SH-SY5Y (cell line): ENCODE measurements at regions not wholly inside any gene's neighbourhood (a gene's known extent, or its start where the extent isn't known, plus 50 kb on each side); places are given as distances from the start of the nearest gene placed in this dataset.

Experiments used
- GATA2 ChIP-seq: IDR thresholded peaks from 2 replicates; pipeline ENCODE4 v1.6.1; 2011; ENCODE audit warnings: mild to moderate bottlenecking, low read depth, low read length
- GATA3 ChIP-seq: IDR thresholded peaks from 2 replicates; pipeline ENCODE4 v1.6.1; 2011; ENCODE audit warnings: low read depth, mild to moderate bottlenecking, low read length, moderate library complexity

GRCh38 chr5:143570989-143571388 lies 167.5 kb upstream of the NR3C1 start:
- TF ChIP-seq GATA3, result no peak
- no peak for TF ChIP-seq GATA2

DNA sequence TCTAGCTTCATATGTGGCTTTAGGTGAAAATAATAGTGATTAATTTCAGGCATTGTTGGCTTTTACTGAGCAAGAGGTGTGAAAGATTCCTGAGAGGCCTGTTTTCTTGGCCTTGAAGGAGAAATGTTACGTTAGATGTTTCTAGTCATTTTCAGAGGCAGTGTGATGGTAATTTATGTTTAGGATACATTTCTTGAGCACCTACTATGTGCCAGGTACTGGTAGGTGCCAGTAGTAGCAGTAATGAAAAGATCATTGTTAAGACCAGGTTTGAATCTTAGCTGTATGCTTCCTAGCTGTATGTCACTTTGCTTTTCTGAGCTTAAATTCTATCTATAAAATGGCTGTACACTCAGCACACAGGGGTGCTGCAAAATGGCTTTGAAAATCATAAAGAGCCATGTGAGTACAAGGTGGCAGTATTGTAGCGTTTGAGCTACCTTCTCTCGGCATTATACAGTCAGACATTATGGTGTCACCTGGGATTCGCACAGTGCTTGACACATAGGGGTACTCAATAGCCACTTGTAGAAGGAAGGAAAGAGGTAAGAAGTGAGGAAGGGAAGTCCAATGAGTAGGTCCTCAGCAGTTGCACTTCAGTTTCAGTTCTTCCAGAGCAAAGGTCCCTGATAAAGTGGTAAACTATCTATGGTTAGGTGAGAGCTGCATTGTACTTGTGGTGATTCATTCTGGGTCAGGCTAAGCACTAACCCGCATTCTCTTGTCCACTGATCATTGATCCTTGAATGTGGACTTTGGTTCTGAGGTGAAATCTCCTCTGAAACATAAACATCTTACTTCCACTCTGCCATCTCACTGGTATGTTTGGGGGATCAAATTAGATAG lies 166.5 kb upstream of the NR3C1 start:
- TF ChIP-seq GATA3, result no peak

DNA sequence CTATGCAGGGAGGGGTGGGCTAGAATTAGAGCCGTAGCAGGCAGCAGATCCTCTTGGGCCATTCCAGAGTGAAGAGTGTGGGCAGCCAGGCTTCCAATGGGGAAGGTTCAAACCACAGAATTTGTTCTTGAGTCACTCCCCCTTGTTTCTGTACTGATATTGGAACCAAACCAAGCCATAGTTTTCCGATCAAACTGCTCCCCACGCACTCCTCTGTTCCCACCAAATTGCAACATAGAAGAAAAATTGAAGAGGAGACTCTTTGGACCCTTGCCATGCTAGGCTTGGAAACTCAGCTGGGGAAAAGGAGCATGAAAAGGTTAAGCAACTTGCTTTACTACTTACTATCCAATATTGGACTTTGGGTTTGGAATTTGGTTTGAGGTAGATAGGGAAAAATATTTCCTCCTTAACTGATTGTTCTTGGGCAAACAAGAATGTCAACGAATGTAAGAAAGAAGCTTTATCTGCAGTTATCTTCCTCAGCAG lies 165.8 kb upstream of the NR3C1 start:
- TF ChIP-seq GATA2 (no peak), GATA3 (no peak)

DNA sequence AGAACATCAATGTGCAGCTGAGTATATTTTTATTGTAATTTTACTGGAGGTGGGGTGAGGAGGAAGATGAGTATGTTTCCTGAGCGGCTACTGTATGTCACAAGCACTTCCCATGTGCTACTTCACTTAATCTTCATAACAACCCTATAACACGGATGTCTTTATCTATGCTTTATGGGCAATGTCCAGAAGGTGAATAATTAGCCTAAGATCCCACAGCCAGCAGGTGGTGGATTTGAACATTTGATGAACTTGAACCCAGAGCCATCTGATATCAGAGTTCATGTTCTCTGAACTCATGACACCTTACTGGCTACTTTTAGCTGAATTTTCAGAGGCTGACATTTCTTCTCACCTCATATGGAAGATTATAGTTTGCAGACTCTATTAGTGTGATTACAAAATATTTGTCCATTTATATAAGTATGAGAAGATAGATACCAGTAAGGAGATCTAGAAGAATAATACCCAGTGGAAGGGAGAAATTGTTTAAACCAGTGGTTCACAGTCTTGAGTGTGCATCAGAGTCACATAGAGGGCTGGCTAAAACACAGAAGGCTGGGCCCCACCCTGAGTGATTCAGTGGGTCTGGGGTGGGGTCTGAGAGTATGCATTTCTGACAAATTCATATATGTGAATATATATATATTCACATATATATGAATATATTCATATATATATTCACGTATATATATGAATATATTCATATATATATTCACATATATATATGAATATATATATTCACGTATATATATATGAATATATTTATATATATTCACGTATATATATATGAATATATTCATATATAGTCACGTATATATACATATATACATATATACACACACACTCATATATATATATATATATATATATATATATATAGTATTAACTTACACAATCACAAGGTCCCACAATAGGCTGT lies 164.4 kb upstream of the NR3C1 start:
- TF ChIP-seq GATA2 (no peak), GATA3 (no peak)

DNA sequence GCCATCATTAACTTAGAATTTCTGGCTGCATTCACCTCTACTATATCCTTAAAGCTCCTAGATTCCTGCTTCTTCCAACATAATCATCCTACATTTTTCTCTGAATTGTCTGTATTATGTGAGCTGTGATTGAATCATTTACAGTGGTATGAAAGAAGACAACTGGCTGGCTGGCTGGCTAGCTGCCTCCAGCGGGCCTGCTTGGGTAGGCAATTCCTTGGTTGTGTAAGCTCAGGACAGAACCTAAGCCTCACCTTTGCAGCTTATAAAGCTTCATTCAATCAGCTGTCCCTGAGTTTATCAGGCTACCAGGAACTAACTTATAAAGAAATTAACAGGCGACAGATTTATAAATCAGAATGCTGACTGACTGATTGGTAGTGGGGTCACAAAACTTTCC lies 162.7 kb upstream of the NR3C1 start:
- TF ChIP-seq GATA3 (no peak), GATA2 (no peak)

- TF ChIP-seq GATA2, result no peak
- no peak for TF ChIP-seq GATA3
These were observed 160.9 kb upstream of the NR3C1 start for GRCh38 chr5:143564417-143564816.

DNA sequence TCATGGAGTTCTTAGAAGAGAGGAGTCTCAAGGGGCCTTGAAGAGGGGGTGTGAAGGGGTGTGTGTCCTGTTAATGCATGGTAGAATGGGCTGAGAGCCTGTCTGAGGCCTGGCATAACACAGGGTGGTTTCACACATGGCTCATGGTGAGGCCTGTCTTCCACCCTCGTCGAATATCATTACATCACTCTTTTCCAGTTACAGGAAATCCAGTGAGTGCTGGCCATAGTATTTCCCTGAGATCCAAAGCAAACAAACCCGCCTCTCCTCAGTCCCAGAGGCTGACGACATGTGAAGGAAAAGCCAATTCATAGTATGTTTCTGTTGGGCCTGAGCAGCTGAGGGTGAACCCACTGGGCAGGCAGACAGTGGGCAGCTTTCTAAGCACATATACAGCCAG lies 159.4 kb upstream of the NR3C1 start:
- TF ChIP-seq GATA2 (no peak), GATA3 (no peak)

DNA sequence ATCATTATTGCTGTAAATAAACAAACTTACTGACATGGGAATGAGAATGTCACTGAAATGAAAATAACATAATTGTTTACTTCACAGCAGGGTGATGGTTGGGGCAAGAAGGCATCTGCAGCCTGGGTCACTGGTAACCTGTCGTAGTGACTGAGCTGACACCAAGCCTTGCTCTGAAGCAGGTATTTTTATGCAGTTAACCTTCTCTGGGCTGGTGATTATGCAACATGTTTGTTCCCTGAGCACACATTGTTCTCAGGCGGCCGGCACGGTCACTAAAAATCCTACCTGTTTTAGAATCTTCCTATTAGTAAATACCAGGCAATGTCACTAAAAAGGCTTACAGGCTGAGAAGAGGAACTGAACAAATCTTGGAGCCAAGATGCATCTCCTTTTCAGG lies 157.7 kb upstream of the NR3C1 start:
- TF ChIP-seq GATA3, result no peak

DNA sequence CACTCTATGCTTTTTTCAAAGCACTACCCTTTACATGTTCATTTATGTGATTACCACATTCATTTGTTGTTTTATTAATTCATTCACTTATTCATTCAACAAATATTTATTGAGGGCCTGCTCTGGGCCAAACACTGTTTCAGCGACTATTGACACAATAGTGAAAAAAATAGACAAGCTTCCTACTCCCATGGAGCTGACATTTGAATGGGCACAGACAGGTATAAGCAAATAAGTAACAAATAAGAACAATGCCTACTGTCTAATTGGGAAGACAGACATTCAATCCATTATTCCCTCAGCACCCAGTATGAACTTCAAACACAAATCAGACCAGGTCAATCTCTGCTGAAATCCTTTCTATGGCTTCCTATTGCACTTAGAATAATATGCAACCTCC lies 156.9 kb upstream of the NR3C1 start:
- TF ChIP-seq GATA2, result no peak
- no peak for TF ChIP-seq GATA3

DNA sequence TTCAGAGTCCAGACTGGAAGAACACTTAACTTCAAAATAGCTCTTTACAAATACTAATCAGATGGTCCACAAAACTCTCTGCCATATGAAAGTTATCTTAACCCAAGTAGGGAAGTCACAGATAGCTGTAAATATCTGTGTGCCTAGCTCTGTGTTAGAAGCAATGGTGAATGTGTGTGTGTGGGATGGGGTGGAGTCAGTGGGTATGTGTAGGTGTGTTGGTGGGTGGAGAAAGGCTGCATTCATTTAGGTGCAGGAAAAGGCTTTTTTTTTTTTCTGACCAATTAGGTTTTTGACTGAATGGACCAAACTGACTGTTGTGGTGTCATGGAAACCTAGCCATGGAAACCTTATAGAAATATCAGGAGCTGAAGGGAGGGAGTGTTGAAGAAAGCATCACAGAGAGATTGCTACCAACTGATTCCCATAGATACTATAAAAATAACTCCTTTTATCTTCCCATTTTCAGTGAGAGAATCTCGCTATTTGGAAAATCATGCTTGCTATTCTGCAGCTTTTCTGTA lies 156.2 kb upstream of the NR3C1 start:
- TF ChIP-seq GATA3, result no peak
- no peak for TF ChIP-seq GATA2

- TF ChIP-seq GATA3 (no peak), GATA2 (no peak)
These were observed 154.6 kb upstream of the NR3C1 start for GRCh38 chr5:143558048-143558447.

DNA sequence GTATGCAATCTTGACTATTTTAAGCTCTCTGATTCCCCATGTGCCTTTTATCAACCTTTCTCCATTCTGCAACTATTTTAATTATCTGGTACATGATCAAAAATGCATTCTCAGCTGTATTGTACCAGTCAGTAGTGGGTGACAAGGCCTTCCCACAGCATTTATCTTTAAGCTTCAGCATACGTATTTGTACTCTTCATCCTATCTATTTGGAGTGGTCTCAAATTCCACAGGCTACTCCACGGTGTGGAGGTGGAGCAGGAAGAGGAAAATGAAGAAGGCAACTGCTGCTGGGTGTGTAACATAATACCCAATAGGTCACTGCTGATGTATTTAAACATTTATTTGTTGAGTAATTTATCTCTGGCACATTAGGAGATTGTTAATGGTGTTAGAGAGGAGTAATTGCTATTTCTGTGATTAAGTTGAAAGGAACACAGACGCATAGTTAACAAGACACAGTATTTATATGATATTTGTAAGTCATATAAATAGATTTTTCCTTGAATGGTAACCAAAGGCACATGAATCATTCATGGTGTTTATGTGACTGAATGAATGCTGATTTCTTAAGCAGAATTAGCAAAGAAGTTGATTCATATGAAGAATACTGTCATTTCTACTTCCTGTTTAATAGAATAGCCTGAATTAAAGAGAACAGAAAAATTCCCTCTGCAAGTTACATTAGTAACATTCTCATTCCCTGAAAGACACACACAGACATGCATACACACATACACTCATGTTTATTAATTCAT lies 153.8 kb upstream of the NR3C1 start:
- TF ChIP-seq GATA3 (no peak), GATA2 (no peak)

GRCh38 chr5:143554918-143555477 lies 151.5 kb upstream of the NR3C1 start:
- TF ChIP-seq GATA2, result no peak
- TF ChIP-seq GATA3, result no peak
